ENCODE measurements at regions not wholly inside any gene's neighbourhood (a gene's known extent, or its start where the extent isn't known, plus 50 kb on each side); places are given as distances from the start of the nearest gene placed in this dataset.

- no peaks in the 10 kb centered on the region for H4K20me1 ChIP-seq (ENCODE audit: insufficient read depth, low read length)
- H3K27me3 ChIP-seq (ENCODE audit: control insufficient read depth in 1 of 2, insufficient read depth in 2 of 2, low read length in 2 of 2) = no peaks in the 10 kb centered on the region
- TF ChIP-seq SP140L (CRISPR knock-in tag; IDR thresholded peaks at IDR 0.05; ENCODE audit: borderline replicate concordance) (no peak), GATAD1 (CRISPR knock-in tag; IDR thresholded peaks at IDR 0.05) (no peak), NCOA1 (CRISPR knock-in tag; IDR thresholded peaks at IDR 0.05) (no peak), PHF8 (CRISPR knock-in tag; IDR thresholded peaks at IDR 0.05) (no peak), ZNF101 (CRISPR knock-in tag; IDR thresholded peaks at IDR 0.05; ENCODE audit: borderline replicate concordance, low read depth) (no peak), HINFP (CRISPR knock-in tag; IDR thresholded peaks at IDR 0.05; ENCODE audit: low read depth) (no peak), TFDP1 (CRISPR knock-in tag; IDR thresholded peaks at IDR 0.05; ENCODE audit: borderline replicate concordance) (no peak)
- FAIRE-seq (no peak), DNase-seq (ENCODE audit: low spot score) (no peak), ATAC-seq (no peak)
- H3K4me1 ChIP-seq (ENCODE audit: insufficient read depth, low read length) = no peaks in the 10 kb centered on the region
- no TSS peak for BruUV-seq (replicated peaks)
- H3K36me3 ChIP-seq (replicated peaks in 1 of 2; ENCODE audit: control insufficient read depth in 1 of 2, insufficient read depth in 2 of 2, low read length in 2 of 2) = no peaks in the 10 kb centered on the region
- H3K79me2 ChIP-seq (ENCODE audit: insufficient read depth, low read length) = no peaks in the 10 kb centered on the region
- no peak overlapping the region for H3K27ac ChIP-seq (ENCODE audit: extremely low read length, insufficient read depth, low read length)
- no peak overlapping the region for H3K4me2 ChIP-seq (ENCODE audit: low read depth, low read length)
- H3K9ac ChIP-seq (ENCODE audit: insufficient read depth, low read depth, low read length) = no peak overlapping the region
- peaks cover 5% of the 10 kb centered on the region; the same call in 1 of the 2 replicates for H3K9me3 ChIP-seq (ENCODE audit: low read length)
- intact Hi-C loops (cut with micrococcal nuclease; ENCODE audit: unreplicated experiment) (no loop called here), in situ Hi-C loops (cut with HindIII; ENCODE audit: extremely low pct_ligation_motif_present, low pct_unique_long_range_greater_than_20kb) (no loop called here)
- 0% methylated on average over 2 of the region's 2 CpGs for WGBS (ENCODE audit: low lambda C conversion rate)
- H3K4me3 ChIP-seq (replicated peaks in 1 of 3; ENCODE audit: insufficient read depth in 1 of 3, low read depth in 2 of 3, low read length in 3 of 3) = no peak overlapping the region
- ChIA-PET POLR2A (no interaction called here), CTCF (ENCODE audit: low intra/inter-chr PET ratio, low total read pairs) (no interaction called here)
- no peak overlapping the region for H2AFZ ChIP-seq (ENCODE audit: low read length)
Measured at GRCh38 chr9:75797085-75797580, 93.3 kb upstream of the PCSK5 start.
